ENCODE measurements at regions not wholly inside any gene's neighbourhood (a gene's known extent, or its start where the extent isn't known, plus 50 kb on each side); places are given as distances from the start of the nearest gene placed in this dataset.

DNA sequence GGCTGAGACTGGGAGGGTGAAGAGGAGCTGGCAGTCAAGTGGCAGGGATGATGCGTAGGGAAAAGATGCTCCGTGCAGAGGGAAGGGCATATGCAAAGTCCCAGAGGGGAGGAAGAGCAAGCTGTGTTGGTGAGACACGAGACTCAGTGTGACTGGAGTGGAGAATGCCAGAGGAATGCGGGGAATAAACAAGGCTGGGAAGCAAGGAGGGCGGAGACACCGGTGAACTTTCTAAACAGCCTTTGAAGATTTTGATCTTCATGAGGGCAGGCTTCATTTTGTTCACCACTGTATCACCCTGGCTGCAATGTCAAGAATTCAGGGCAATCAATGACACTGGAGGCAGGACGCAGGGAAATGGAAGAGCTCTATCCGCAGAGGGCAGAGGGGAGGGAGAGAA lies 535.8 kb downstream of the FUT8 start:
- no peak overlapping the region for H3K4me3 ChIP-seq (ENCODE audit: low read length)
- no peaks in the 10 kb centered on the region for H3K9me3 ChIP-seq (ENCODE audit: control insufficient read depth, low read length)
- H3K27me3 ChIP-seq (replicated peaks; ENCODE audit: control insufficient read depth, insufficient read depth, low read length), result peaks cover 23% of the 10 kb centered on the region
- no peak overlapping the region for H3K9ac ChIP-seq (ENCODE audit: low read length)
- DNase-seq (ENCODE audit: low read depth), result no peak
- H3K4me1 ChIP-seq (ENCODE audit: control insufficient read depth, insufficient read depth, low read length), result no peaks in the 10 kb centered on the region
- no peaks in the 10 kb centered on the region for H3K36me3 ChIP-seq (ENCODE audit: control insufficient read depth, insufficient read depth, low read length, severe bottlenecking)

GRCh38 chr14:65949711-65950516 lies 536.3 kb upstream of the CCDC196 start:
- H3K36me3 ChIP-seq (ENCODE audit: control insufficient read depth, insufficient read depth, low read length, severe bottlenecking), result no peaks in the 10 kb centered on the region
- no peaks in the 10 kb centered on the region for H3K9me3 ChIP-seq (ENCODE audit: control insufficient read depth, low read length)
- H3K4me3 ChIP-seq (ENCODE audit: low read length), result no peak overlapping the region
- no peaks in the 10 kb centered on the region for H3K4me1 ChIP-seq (ENCODE audit: control insufficient read depth, insufficient read depth, low read length)
- peak; percentile 7 for DNase-seq (ENCODE audit: low read depth)
- H3K27me3 ChIP-seq (replicated peaks; ENCODE audit: control insufficient read depth, insufficient read depth, low read length), result peaks cover 26% of the 10 kb centered on the region
- H3K9ac ChIP-seq (ENCODE audit: low read length), result no peak overlapping the region

- peaks cover 9% of the 10 kb centered on the region for H3K27me3 ChIP-seq (replicated peaks; ENCODE audit: control insufficient read depth, insufficient read depth, low read length)
- no peak for DNase-seq (ENCODE audit: low read depth)
- no peaks in the 10 kb centered on the region for H3K36me3 ChIP-seq (ENCODE audit: control insufficient read depth, insufficient read depth, low read length, severe bottlenecking)
- H3K4me3 ChIP-seq (ENCODE audit: low read length), result no peak overlapping the region
- no peaks in the 10 kb centered on the region for H3K9me3 ChIP-seq (ENCODE audit: control insufficient read depth, low read length)
- no peak overlapping the region for H3K9ac ChIP-seq (ENCODE audit: low read length)
- H3K4me1 ChIP-seq (ENCODE audit: control insufficient read depth, insufficient read depth, low read length), result no peaks in the 10 kb centered on the region
Measured at GRCh38 chr14:65954942-65955341, 531.2 kb upstream of the CCDC196 start.

DNA sequence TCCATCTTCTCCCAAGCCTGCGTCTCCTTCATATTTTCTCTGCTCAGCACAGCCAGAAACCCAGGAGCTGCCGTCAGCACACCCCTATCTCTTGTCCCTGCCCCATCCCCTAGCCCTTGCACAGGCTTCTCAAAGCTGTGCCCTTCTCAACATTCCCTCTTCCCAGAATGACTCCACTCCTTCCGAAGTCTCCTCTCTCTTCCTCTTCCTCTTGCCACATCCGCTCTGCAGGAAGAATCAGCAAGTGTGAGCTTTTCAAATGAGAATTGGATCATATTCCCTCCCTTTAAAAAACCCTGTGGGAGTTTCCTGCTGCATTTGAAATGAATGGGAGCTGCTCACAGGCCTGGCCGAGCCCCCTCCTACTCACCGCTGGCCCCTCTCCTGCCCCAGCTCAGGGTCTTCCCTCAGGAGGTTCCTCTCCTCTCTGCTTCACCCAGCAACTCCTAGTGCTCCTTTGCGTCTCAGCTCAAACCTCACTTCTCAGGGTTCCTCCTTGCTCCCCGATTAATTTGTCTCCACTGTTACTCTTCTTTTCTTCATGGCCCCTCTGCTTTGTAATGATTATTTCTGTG lies 528.5 kb upstream of the CCDC196 start:
- H3K9me3 ChIP-seq (ENCODE audit: control insufficient read depth, low read length), result no peaks in the 10 kb centered on the region
- H3K9ac ChIP-seq (ENCODE audit: low read length), result no peak overlapping the region
- H3K4me1 ChIP-seq (ENCODE audit: control insufficient read depth, insufficient read depth, low read length), result no peaks in the 10 kb centered on the region
- DNase-seq (ENCODE audit: low read depth), result no peak
- no peaks in the 10 kb centered on the region for H3K36me3 ChIP-seq (ENCODE audit: control insufficient read depth, insufficient read depth, low read length, severe bottlenecking)
- peaks cover 3% of the 10 kb centered on the region for H3K27me3 ChIP-seq (replicated peaks; ENCODE audit: control insufficient read depth, insufficient read depth, low read length)
- no peak overlapping the region for H3K4me3 ChIP-seq (ENCODE audit: low read length)

DNA sequence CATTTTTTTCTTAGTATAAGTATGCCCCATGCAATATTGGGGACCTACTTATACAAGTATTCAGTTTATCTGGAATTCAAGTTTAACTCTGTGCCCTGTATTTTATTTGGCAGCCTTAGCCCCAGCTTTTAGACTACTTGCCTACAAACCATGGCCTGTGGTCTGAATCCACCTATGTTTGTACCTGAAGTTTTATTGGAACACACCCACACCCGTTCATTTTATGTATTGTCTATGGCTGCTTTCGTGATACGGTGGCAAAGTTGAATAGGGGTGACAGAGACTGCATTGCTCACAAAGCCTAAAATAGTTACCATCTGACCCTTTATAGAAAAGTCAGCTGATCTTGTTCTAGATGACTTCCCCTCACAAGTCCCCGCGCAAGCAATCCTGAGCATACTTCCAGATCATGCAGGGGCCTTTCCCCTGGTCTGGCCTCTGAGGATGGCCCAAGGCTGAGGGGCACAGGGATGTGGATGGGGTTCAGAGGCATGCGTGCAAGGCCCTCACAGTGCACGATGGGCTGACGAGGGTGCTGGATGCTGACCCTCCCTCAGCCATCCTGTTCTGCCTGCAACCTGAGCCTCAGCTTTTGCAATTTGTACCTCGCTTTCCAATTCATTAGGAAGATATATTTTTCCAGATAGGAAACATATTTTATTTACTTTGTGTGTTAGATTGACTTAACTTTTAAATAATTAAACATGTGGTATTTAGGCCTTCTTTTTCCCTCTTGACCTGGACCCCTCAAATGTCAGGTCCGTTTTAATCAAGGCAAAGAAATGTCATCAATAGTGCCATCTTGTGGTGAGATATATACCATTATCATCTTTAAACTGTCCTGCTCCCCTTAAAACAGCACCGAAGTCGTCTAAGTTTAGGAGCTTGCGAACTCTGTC lies 527.3 kb upstream of the CCDC196 start:
- no peaks in the 10 kb centered on the region for H3K4me1 ChIP-seq (ENCODE audit: control insufficient read depth, insufficient read depth, low read length)
- DNase-seq (ENCODE audit: low read depth), result peak; percentile 65

DNA sequence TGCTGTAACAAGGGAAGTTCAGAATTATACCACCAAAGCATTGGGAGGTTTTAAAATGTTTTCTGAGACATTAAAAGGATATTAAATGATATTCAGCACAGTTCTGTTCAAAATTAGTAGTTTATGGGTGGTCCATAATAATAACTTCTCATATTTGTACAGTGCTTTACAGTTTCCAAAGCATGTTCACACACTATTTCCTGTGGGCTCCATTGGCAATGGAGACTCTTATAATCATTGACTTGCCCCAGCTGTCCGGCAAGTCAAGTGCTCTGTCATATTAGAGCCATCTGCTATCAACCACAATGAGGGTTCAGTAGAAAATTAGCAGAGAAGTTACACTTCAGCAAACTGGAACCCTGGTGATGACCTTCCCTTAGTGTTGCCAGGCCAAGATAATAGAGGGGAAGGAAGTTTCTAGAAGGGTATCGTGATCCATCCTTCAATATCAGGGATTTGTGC lies 526.6 kb upstream of the CCDC196 start:
- no peaks in the 10 kb centered on the region for H3K9me3 ChIP-seq (ENCODE audit: control insufficient read depth, low read length)
- no peak overlapping the region for H3K4me3 ChIP-seq (ENCODE audit: low read length)
- no peaks in the 10 kb centered on the region for H3K4me1 ChIP-seq (ENCODE audit: control insufficient read depth, insufficient read depth, low read length)
- DNase-seq (ENCODE audit: low read depth), result no peak
- H3K36me3 ChIP-seq (ENCODE audit: control insufficient read depth, insufficient read depth, low read length, severe bottlenecking), result no peaks in the 10 kb centered on the region
- peaks cover 12% of the 10 kb centered on the region for H3K27me3 ChIP-seq (replicated peaks; ENCODE audit: control insufficient read depth, insufficient read depth, low read length)
- no peak overlapping the region for H3K9ac ChIP-seq (ENCODE audit: low read length)

More for the DNA sequence above, 527.3 kb upstream of the CCDC196 start:
- H3K36me3 ChIP-seq (ENCODE audit: control insufficient read depth, insufficient read depth, low read length, severe bottlenecking), result no peaks in the 10 kb centered on the region
- H3K9me3 ChIP-seq (ENCODE audit: control insufficient read depth, low read length), result no peaks in the 10 kb centered on the region
- no peak overlapping the region for H3K4me3 ChIP-seq (ENCODE audit: low read length)
- no peak overlapping the region for H3K9ac ChIP-seq (ENCODE audit: low read length)
- peaks cover 8% of the 10 kb centered on the region for H3K27me3 ChIP-seq (replicated peaks; ENCODE audit: control insufficient read depth, insufficient read depth, low read length)

- peak; percentile 31 for DNase-seq (ENCODE audit: low read depth)
Measured at GRCh38 chr14:65961004-65961403, 525.2 kb upstream of the CCDC196 start.

DNA sequence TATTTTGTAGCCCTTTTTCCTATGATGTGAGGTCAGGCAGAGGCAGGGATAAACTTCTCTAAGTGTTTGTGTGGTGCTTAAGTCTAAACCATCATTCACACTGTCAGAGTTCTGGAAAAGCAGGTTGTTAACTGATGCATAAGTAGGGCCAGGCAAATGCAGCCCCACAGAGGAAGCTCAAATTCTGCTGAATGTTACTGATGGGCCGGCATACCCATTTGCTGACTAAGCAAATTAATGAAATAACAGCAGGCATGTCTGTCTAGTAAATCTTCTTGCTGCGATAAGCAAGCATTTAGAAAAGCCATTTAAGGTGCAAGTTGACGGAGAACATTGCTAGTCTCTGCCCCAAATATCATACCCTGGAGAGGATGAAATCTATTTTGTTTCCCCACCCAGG lies 523.2 kb upstream of the CCDC196 start:
- Histone ChIP-seq H3K27me3 (replicated peaks; ENCODE audit: control insufficient read depth, insufficient read depth, low read length) (peaks cover 28% of the 10 kb centered on the region), H3K36me3 (ENCODE audit: control insufficient read depth, insufficient read depth, low read length, severe bottlenecking) (no peaks in the 10 kb centered on the region), H3K9ac (ENCODE audit: low read length) (no peak overlapping the region), H3K4me1 (ENCODE audit: control insufficient read depth, insufficient read depth, low read length) (no peaks in the 10 kb centered on the region), H3K9me3 (ENCODE audit: control insufficient read depth, low read length) (no peaks in the 10 kb centered on the region), H3K4me3 (ENCODE audit: low read length) (no peak overlapping the region)
- DNase-seq (ENCODE audit: low read depth), result no peak

More at GRCh38 chr14:65961004-65961403, 525.2 kb upstream of the CCDC196 start:
- H3K4me3 ChIP-seq (ENCODE audit: low read length), result no peak overlapping the region
- no peaks in the 10 kb centered on the region for H3K36me3 ChIP-seq (ENCODE audit: control insufficient read depth, insufficient read depth, low read length, severe bottlenecking)
- H3K4me1 ChIP-seq (ENCODE audit: control insufficient read depth, insufficient read depth, low read length), result no peaks in the 10 kb centered on the region
- H3K9ac ChIP-seq (ENCODE audit: low read length), result no peak overlapping the region
- H3K27me3 ChIP-seq (replicated peaks; ENCODE audit: control insufficient read depth, insufficient read depth, low read length), result peaks cover 18% of the 10 kb centered on the region
- no peaks in the 10 kb centered on the region for H3K9me3 ChIP-seq (ENCODE audit: control insufficient read depth, low read length)

DNA sequence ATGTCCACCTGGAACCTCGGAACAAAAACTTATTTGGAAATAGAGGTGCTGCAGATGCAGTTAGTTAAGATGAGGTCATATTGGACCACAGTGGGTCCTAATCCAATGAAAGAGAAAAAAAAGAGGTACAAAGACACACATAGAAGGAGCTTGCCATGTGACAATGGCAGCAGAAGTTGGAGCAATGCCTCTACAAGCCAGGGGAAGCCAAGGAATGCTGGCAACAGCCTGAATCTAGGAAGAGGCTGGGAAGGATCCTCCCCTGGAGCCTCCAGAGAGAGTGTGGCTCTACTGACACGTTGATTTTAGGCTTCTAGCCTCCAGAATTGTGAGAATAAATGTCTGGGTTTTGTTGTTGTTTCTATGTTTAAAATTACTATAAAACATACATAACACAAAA lies 521.8 kb upstream of the CCDC196 start:
- Histone ChIP-seq H3K27me3 (replicated peaks; ENCODE audit: control insufficient read depth, insufficient read depth, low read length) (peaks cover 39% of the 10 kb centered on the region), H3K9me3 (ENCODE audit: control insufficient read depth, low read length) (no peaks in the 10 kb centered on the region), H3K9ac (ENCODE audit: low read length) (no peak overlapping the region), H3K36me3 (ENCODE audit: control insufficient read depth, insufficient read depth, low read length, severe bottlenecking) (no peaks in the 10 kb centered on the region), H3K4me1 (ENCODE audit: control insufficient read depth, insufficient read depth, low read length) (no peaks in the 10 kb centered on the region), H3K4me3 (ENCODE audit: low read length) (no peak overlapping the region)
- no peak for DNase-seq (ENCODE audit: low read depth)

GRCh38 chr14:65966188-65966587 lies 520.0 kb upstream of the CCDC196 start:
- Histone ChIP-seq H3K9me3 (ENCODE audit: control insufficient read depth, low read length) (no peaks in the 10 kb centered on the region), H3K27me3 (replicated peaks; ENCODE audit: control insufficient read depth, insufficient read depth, low read length) (peaks cover 39% of the 10 kb centered on the region)
- DNase-seq (ENCODE audit: low read depth), result no peak

DNA sequence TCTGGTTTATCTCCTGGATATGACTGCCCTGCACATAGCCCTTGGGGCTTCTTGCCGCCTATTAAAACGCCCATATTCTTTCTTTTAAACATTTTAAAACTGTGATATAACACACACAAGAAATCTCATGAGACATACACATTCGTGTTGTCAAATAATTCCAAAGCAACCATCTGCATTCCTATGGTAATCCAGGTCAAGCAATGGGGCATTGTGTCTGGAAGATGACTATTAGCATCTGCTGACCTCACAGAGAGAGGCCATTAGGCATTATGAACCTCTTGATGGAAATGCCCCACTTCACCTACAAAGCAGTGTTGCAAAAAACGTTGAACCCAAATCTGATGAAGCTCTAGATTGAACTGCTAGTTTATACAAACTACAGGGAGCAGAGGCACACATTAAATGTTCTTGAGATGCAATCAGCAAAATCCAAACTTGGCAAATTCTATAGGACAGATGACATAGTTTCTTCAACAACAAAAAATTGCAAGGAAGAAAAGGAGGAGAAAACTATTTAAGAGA lies 513.8 kb upstream of the CCDC196 start:
- peak; percentile 27 for DNase-seq (ENCODE audit: low read depth)

More at GRCh38 chr14:65966188-65966587, 520.0 kb upstream of the CCDC196 start:
- Histone ChIP-seq H3K4me3 (ENCODE audit: low read length) (no peak overlapping the region), H3K4me1 (ENCODE audit: control insufficient read depth, insufficient read depth, low read length) (no peaks in the 10 kb centered on the region), H3K36me3 (ENCODE audit: control insufficient read depth, insufficient read depth, low read length, severe bottlenecking) (no peaks in the 10 kb centered on the region), H3K9ac (ENCODE audit: low read length) (no peak overlapping the region)

More for the DNA sequence above, 513.8 kb upstream of the CCDC196 start:
- no peaks in the 10 kb centered on the region for H3K36me3 ChIP-seq (ENCODE audit: control insufficient read depth, insufficient read depth, low read length, severe bottlenecking)
- no peaks in the 10 kb centered on the region for H3K9me3 ChIP-seq (ENCODE audit: control insufficient read depth, low read length)
- H3K9ac ChIP-seq (ENCODE audit: low read length), result no peak overlapping the region
- peaks cover 8% of the 10 kb centered on the region for H3K4me1 ChIP-seq (ENCODE audit: control insufficient read depth, insufficient read depth, low read length)
- H3K4me3 ChIP-seq (ENCODE audit: low read length), result no peak overlapping the region
- peaks cover 24% of the 10 kb centered on the region for H3K27me3 ChIP-seq (replicated peaks; ENCODE audit: control insufficient read depth, insufficient read depth, low read length)

All from adipocyte (in vitro differentiated cells).